ENCODE measurements at regions not wholly inside any gene's neighbourhood (a gene's known extent, or its start where the extent isn't known, plus 50 kb on each side); places are given as distances from the start of the nearest gene placed in this dataset.

GRCh38 chr2:222043897-222044296, 254.9 kb downstream of the PAX3 start:
- Mint-ChIP-seq H3K4me1 (no peaks in the 10 kb centered on the region), H3K9me3 (no peaks in the 10 kb centered on the region), H3K36me3 (ENCODE audit: low read depth) (no peaks in the 10 kb centered on the region), H3K27me3 (ENCODE audit: low read depth, poor library complexity) (no peaks in the 10 kb centered on the region), H3K27ac (no peak overlapping the region), H3K4me3 (no peak overlapping the region)
- no peak for TF ChIP-seq CTCF (IDR thresholded peaks at IDR 0.05)
- DNase-seq: no peak

GRCh38 chr2:222042666-222043065, 256.1 kb downstream of the PAX3 start:
- no peaks in the 10 kb centered on the region for H3K36me3 Mint-ChIP-seq (ENCODE audit: low read depth)
- no peaks in the 10 kb centered on the region for H3K27me3 Mint-ChIP-seq (ENCODE audit: low read depth, poor library complexity)
- no peaks in the 10 kb centered on the region for H3K9me3 Mint-ChIP-seq
- no peak for DNase-seq
- H3K27ac Mint-ChIP-seq: no peak overlapping the region
- no peak overlapping the region for H3K4me3 Mint-ChIP-seq
- no peak for TF ChIP-seq CTCF (IDR thresholded peaks at IDR 0.05)
- no peaks in the 10 kb centered on the region for H3K4me1 Mint-ChIP-seq

- no peaks in the 10 kb centered on the region for H3K36me3 Mint-ChIP-seq (ENCODE audit: low read depth)
- H3K27ac Mint-ChIP-seq: no peak overlapping the region
- no peak overlapping the region for H3K4me3 Mint-ChIP-seq
- H3K4me1 Mint-ChIP-seq: no peaks in the 10 kb centered on the region
- H3K27me3 Mint-ChIP-seq (ENCODE audit: low read depth, poor library complexity): no peaks in the 10 kb centered on the region
- no peak for DNase-seq
- H3K9me3 Mint-ChIP-seq: no peaks in the 10 kb centered on the region
- TF ChIP-seq CTCF (IDR thresholded peaks at IDR 0.05): no peak
Observed at GRCh38 chr2:222040333-222040732, 258.5 kb downstream of the PAX3 start.

GRCh38 chr2:222039821-222040220, 259.0 kb downstream of the PAX3 start:
- no peaks in the 10 kb centered on the region for H3K9me3 Mint-ChIP-seq

GRCh38 chr2:222038067-222038802, 260.6 kb downstream of the PAX3 start:
- TF ChIP-seq CTCF (IDR thresholded peaks at IDR 0.05): peak; percentile 54
- DNase-seq: no peak
- Mint-ChIP-seq H3K4me1 (no peaks in the 10 kb centered on the region), H3K27ac (no peak overlapping the region), H3K27me3 (ENCODE audit: low read depth, poor library complexity) (peaks cover 2% of the 10 kb centered on the region), H3K9me3 (no peaks in the 10 kb centered on the region), H3K36me3 (ENCODE audit: low read depth) (no peaks in the 10 kb centered on the region), H3K4me3 (no peak overlapping the region)

More at GRCh38 chr2:222039821-222040220, 259.0 kb downstream of the PAX3 start:
- Mint-ChIP-seq H3K4me3 (no peak overlapping the region), H3K4me1 (no peaks in the 10 kb centered on the region), H3K27me3 (ENCODE audit: low read depth, poor library complexity) (no peaks in the 10 kb centered on the region), H3K36me3 (ENCODE audit: low read depth) (no peaks in the 10 kb centered on the region), H3K27ac (no peak overlapping the region)
- TF ChIP-seq CTCF (IDR thresholded peaks at IDR 0.05): no peak
- DNase-seq: no peak

GRCh38 chr2:222037211-222037610, 261.6 kb downstream of the PAX3 start:
- Mint-ChIP-seq H3K4me1 (no peaks in the 10 kb centered on the region), H3K27me3 (ENCODE audit: low read depth, poor library complexity) (peaks cover 2% of the 10 kb centered on the region), H3K9me3 (no peaks in the 10 kb centered on the region), H3K4me3 (no peak overlapping the region), H3K36me3 (ENCODE audit: low read depth) (no peaks in the 10 kb centered on the region), H3K27ac (no peak overlapping the region)
- TF ChIP-seq CTCF (IDR thresholded peaks at IDR 0.05): no peak
- no peak for DNase-seq
